ENCODE measurements at regions not wholly inside any gene's neighbourhood (a gene's known extent, or its start where the extent isn't known, plus 50 kb on each side); places are given as distances from the start of the nearest gene placed in this dataset.

- Histone ChIP-seq H2BK120ac (ENCODE audit: low read depth, low read length) (no peak overlapping the region), H3K23ac (ENCODE audit: low read depth, low read length, poor library complexity) (no peak overlapping the region), H3K18ac (ENCODE audit: low read length) (no peak overlapping the region), H3K4me3 (ENCODE audit: low read length in 2 of 2) (no peak overlapping the region), H3K9me3 (replicated peaks in 1 of 2; ENCODE audit: control insufficient read depth in 2 of 2, insufficient read depth in 1 of 2, low read depth in 1 of 2, low read length in 2 of 2) (no peaks in the 10 kb centered on the region), H3K4me1 (ENCODE audit: control insufficient read depth in 2 of 2, insufficient read depth in 1 of 2, low read depth in 1 of 2, low read length in 2 of 2) (no peaks in the 10 kb centered on the region), H3K27ac (replicated peaks; ENCODE audit: low read length) (no peak overlapping the region), H3K79me1 (ENCODE audit: low read depth, low read length) (no peaks in the 10 kb centered on the region), H3K4me2 (ENCODE audit: insufficient read depth, low read length, poor library complexity, severe bottlenecking) (no peak overlapping the region), H2BK5ac (ENCODE audit: low read length) (no peak overlapping the region), H2AK5ac (ENCODE audit: low read depth, low read length) (no peak overlapping the region), H3K9ac (ENCODE audit: low read depth, low read length, poor library complexity) (no peak overlapping the region), H2AFZ (ENCODE audit: low read length) (no peak overlapping the region), H2BK12ac (ENCODE audit: low read length) (no peak overlapping the region), H2BK15ac (ENCODE audit: low read length) (no peak overlapping the region), H3K27me3 (ENCODE audit: control insufficient read depth in 3 of 3, insufficient read depth in 3 of 3, low read depth in 1 of 3, low read length in 3 of 3) (peaks cover 0 to 11% (median 0%) of the 10 kb centered on the region in 3 experiments), H3K14ac (ENCODE audit: low read length) (no peak overlapping the region), H4K8ac (ENCODE audit: low read depth, low read length) (no peak overlapping the region), H3K4ac (ENCODE audit: low read length) (no peak overlapping the region), H4K91ac (ENCODE audit: low read depth, low read length, poor library complexity) (no peak overlapping the region), H3K36me3 (replicated peaks in 1 of 2; ENCODE audit: control insufficient read depth in 2 of 2, insufficient read depth in 2 of 2, low read length in 2 of 2) (no peaks in the 10 kb centered on the region)
- no CpG with 5 or more reads among the region's 2 CpGs for WGBS, 2 donors (ENCODE audit: extremely low coverage in 2 of 2, insufficient read length in 2 of 2, insufficient replicate concordance in 1 of 2)
- DNase-seq (ENCODE audit: low spot score): no peak
Measured at GRCh38 chr6:14676064-14676463, 558.5 kb downstream of the CD83 start.

DNA sequence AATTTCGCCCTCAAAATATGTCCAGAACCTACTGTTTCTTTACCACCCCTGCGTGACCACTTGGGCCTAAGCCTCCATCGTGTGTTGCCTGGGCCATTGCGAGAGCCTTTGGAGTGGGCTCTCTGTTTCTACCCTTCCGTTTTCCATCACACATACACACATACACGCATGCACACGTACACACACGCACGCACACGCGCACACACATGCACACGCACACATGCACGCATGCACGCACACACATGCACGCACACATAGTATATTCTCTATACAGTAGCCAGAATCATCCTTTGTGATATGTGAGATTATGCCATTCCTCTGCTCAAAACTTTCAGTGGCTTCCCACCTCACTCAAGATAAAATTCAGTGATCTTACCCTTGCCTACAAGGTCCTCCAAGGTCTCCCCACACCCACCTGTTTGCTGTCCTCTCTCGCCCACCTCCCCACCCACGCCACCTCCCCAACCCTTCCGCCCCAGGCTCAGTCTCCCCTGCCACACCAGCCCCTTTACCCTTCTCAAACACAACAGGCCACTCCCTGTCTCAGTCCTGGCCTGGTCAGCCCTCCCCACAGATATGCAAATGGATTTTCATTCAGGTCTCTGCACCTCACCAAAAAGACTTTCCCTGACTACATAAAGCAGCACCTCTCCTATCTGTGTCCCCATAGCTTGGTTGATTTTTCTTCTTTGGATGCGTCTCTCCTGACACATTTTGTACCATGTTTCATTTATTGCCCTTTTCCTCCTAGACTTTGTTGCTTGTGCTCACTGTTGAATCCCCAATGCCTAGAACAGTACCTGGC, 559.6 kb downstream of the CD83 start:
- no peak for DNase-seq (ENCODE audit: low spot score)
- Histone ChIP-seq H3K18ac (ENCODE audit: low read length) (peak overlapping the region; percentile 57), H3K23ac (ENCODE audit: low read depth, low read length, poor library complexity) (no peak overlapping the region), H3K9ac (ENCODE audit: low read depth, low read length, poor library complexity) (no peak overlapping the region), H3K27ac (replicated peaks; ENCODE audit: low read length) (no peak overlapping the region), H3K4me2 (ENCODE audit: insufficient read depth, low read length, poor library complexity, severe bottlenecking) (no peak overlapping the region), H4K8ac (ENCODE audit: low read depth, low read length) (no peak overlapping the region), H2AK5ac (ENCODE audit: low read depth, low read length) (no peak overlapping the region), H2BK12ac (ENCODE audit: low read length) (peak overlapping the region; percentile 30), H3K27me3 (ENCODE audit: control insufficient read depth in 3 of 3, insufficient read depth in 3 of 3, low read depth in 1 of 3, low read length in 3 of 3) (peaks cover 0 to 8% (median 0%) of the 10 kb centered on the region in 3 experiments), H2AFZ (ENCODE audit: low read length) (no peak overlapping the region), H3K4ac (ENCODE audit: low read length) (no peak overlapping the region), H2BK15ac (ENCODE audit: low read length) (peak overlapping the region; percentile 20), H3K4me3 (ENCODE audit: low read length in 2 of 2) (no peak overlapping the region), H3K14ac (ENCODE audit: low read length) (no peak overlapping the region), H3K79me1 (ENCODE audit: low read depth, low read length) (no peaks in the 10 kb centered on the region), H2BK5ac (ENCODE audit: low read length) (no peak overlapping the region), H4K91ac (ENCODE audit: low read depth, low read length, poor library complexity) (no peak overlapping the region), H2BK120ac (ENCODE audit: low read depth, low read length) (no peak overlapping the region), H3K36me3 (replicated peaks in 1 of 2; ENCODE audit: control insufficient read depth in 2 of 2, insufficient read depth in 2 of 2, low read length in 2 of 2) (no peaks in the 10 kb centered on the region), H3K9me3 (replicated peaks in 1 of 2; ENCODE audit: control insufficient read depth in 2 of 2, insufficient read depth in 1 of 2, low read depth in 1 of 2, low read length in 2 of 2) (no peaks in the 10 kb centered on the region), H3K4me1 (ENCODE audit: control insufficient read depth in 2 of 2, insufficient read depth in 1 of 2, low read depth in 1 of 2, low read length in 2 of 2) (no peaks in the 10 kb centered on the region)
- WGBS, 2 donors (ENCODE audit: extremely low coverage in 2 of 2, insufficient read length in 2 of 2, insufficient replicate concordance in 1 of 2): no CpG with 5 or more reads among the region's 19 CpGs

DNA sequence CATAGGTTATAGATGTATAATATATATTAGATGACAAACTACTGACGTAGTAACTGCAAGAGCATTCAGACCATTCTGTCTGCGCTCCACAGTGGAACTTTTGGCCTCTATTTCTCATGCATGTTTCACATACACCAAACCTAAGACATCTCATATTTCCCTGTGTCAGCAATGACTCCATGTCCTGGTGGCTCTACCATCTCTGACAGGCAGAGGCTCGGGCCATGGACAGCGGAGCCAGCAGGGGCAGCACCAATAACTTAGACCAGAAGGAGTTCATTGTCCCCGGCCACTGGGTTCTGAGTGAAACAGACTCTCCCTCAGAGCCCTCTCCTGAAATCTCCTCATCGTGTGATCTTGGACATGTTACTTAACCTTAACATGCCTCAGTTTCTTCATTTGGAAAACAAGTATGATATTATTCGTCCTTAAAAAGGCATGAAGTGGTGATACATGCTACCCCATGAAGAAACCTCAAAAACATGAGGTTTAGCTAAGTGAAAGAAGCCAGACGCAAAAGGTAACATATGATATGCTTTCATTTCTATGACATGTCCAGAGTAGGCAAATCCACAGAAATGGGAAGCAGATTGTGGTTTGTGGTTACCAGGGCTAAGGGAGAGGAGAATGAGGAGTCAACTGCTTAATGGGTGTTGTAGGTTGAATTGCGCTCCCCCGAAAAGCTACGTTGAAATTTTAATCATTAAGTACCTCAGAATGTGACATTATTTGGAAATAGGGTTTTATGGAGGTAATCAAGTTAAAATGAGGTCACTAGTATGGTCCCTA, 564.0 kb upstream of the JARID2 start:
- Histone ChIP-seq H2AK5ac (ENCODE audit: low read depth, low read length) (no peak overlapping the region), H2BK12ac (ENCODE audit: low read length) (no peak overlapping the region), H3K79me1 (ENCODE audit: low read depth, low read length) (no peaks in the 10 kb centered on the region), H4K91ac (ENCODE audit: low read depth, low read length, poor library complexity) (no peak overlapping the region), H2AFZ (ENCODE audit: low read length) (no peak overlapping the region), H3K9me3 (replicated peaks in 1 of 2; ENCODE audit: control insufficient read depth in 2 of 2, insufficient read depth in 1 of 2, low read depth in 1 of 2, low read length in 2 of 2) (no peaks in the 10 kb centered on the region), H3K27me3 (ENCODE audit: control insufficient read depth in 3 of 3, insufficient read depth in 3 of 3, low read depth in 1 of 3, low read length in 3 of 3) (peaks cover 0 to 7% (median 0%) of the 10 kb centered on the region in 3 experiments), H2BK120ac (ENCODE audit: low read depth, low read length) (no peak overlapping the region), H3K14ac (ENCODE audit: low read length) (no peak overlapping the region), H3K9ac (ENCODE audit: low read depth, low read length, poor library complexity) (no peak overlapping the region), H3K4me1 (ENCODE audit: control insufficient read depth in 2 of 2, insufficient read depth in 1 of 2, low read depth in 1 of 2, low read length in 2 of 2) (peaks cover 0 to 7% of the 10 kb centered on the region in 2 donors), H3K4me3 (ENCODE audit: low read length in 2 of 2) (no peak overlapping the region), H3K36me3 (replicated peaks in 1 of 2; ENCODE audit: control insufficient read depth in 2 of 2, insufficient read depth in 2 of 2, low read length in 2 of 2) (no peaks in the 10 kb centered on the region), H3K18ac (ENCODE audit: low read length) (no peak overlapping the region), H2BK5ac (ENCODE audit: low read length) (no peak overlapping the region), H3K4me2 (ENCODE audit: insufficient read depth, low read length, poor library complexity, severe bottlenecking) (no peak overlapping the region), H3K23ac (ENCODE audit: low read depth, low read length, poor library complexity) (no peak overlapping the region), H3K27ac (replicated peaks; ENCODE audit: low read length) (no peak overlapping the region), H2BK15ac (ENCODE audit: low read length) (no peak overlapping the region), H3K4ac (ENCODE audit: low read length) (no peak overlapping the region), H4K8ac (ENCODE audit: low read depth, low read length) (no peak overlapping the region)
- no peak for DNase-seq (ENCODE audit: low spot score)
- WGBS, 2 donors (ENCODE audit: extremely low coverage in 2 of 2, insufficient read length in 2 of 2, insufficient replicate concordance in 1 of 2): no CpG with 5 or more reads among the region's 11 CpGs

- H3K79me1 ChIP-seq (ENCODE audit: low read depth, low read length): no peaks in the 10 kb centered on the region
- no peak for DNase-seq (ENCODE audit: low spot score)
- no peak overlapping the region for H3K23ac ChIP-seq (ENCODE audit: low read depth, low read length, poor library complexity)
- no peak overlapping the region for H3K14ac ChIP-seq (ENCODE audit: low read length)
- H3K36me3 ChIP-seq (replicated peaks in 1 of 2; ENCODE audit: control insufficient read depth in 2 of 2, insufficient read depth in 2 of 2, low read length in 2 of 2): no peaks in the 10 kb centered on the region
- H3K27me3 ChIP-seq (ENCODE audit: control insufficient read depth in 3 of 3, insufficient read depth in 3 of 3, low read depth in 1 of 3, low read length in 3 of 3): peaks cover 0 to 7% (median 0%) of the 10 kb centered on the region in 3 experiments
- H3K18ac ChIP-seq (ENCODE audit: low read length): no peak overlapping the region
- no CpG with 5 or more reads among the region's 1 CpG for WGBS, 2 donors (ENCODE audit: extremely low coverage in 2 of 2, insufficient read length in 2 of 2, insufficient replicate concordance in 1 of 2)
- no peak overlapping the region for H2BK15ac ChIP-seq (ENCODE audit: low read length)
- H4K8ac ChIP-seq (ENCODE audit: low read depth, low read length): no peak overlapping the region
- H3K4me1 ChIP-seq (ENCODE audit: control insufficient read depth in 2 of 2, insufficient read depth in 1 of 2, low read depth in 1 of 2, low read length in 2 of 2): peaks cover 0 to 7% of the 10 kb centered on the region in 2 donors
- no peak overlapping the region for H2AFZ ChIP-seq (ENCODE audit: low read length)
- H2BK5ac ChIP-seq (ENCODE audit: low read length): no peak overlapping the region
- H3K27ac ChIP-seq (replicated peaks; ENCODE audit: low read length): no peak overlapping the region
- no peaks in the 10 kb centered on the region for H3K9me3 ChIP-seq (replicated peaks in 1 of 2; ENCODE audit: control insufficient read depth in 2 of 2, insufficient read depth in 1 of 2, low read depth in 1 of 2, low read length in 2 of 2)
- no peak overlapping the region for H3K4me2 ChIP-seq (ENCODE audit: insufficient read depth, low read length, poor library complexity, severe bottlenecking)
- no peak overlapping the region for H2BK120ac ChIP-seq (ENCODE audit: low read depth, low read length)
- no peak overlapping the region for H2BK12ac ChIP-seq (ENCODE audit: low read length)
- no peak overlapping the region for H4K91ac ChIP-seq (ENCODE audit: low read depth, low read length, poor library complexity)
- no peak overlapping the region for H2AK5ac ChIP-seq (ENCODE audit: low read depth, low read length)
- no peak overlapping the region for H3K9ac ChIP-seq (ENCODE audit: low read depth, low read length, poor library complexity)
- H3K4ac ChIP-seq (ENCODE audit: low read length): no peak overlapping the region
- no peak overlapping the region for H3K4me3 ChIP-seq (ENCODE audit: low read length in 2 of 2)
Measured at GRCh38 chr6:14682812-14683211, 563.1 kb upstream of the JARID2 start.
